Fibroblast of lung (primary cell): ENCODE measurements at regions not wholly inside any gene's neighbourhood (a gene's known extent, or its start where the extent isn't known, plus 50 kb on each side); places are given as distances from the start of the nearest gene placed in this dataset.
A peak's percentile ranks its signal among the peaks of the same experiment; 100 is the strongest.

Source experiments
- EZH2 ChIP-seq: IDR thresholded peaks from 2 replicates; pipeline ENCODE4 v1.5.1; 2012; ENCODE audit warnings: low read length, control low read depth, mild to moderate bottlenecking; ENCODE audit errors: missing control alignments
- TF ChIP-seq, protein P1 (sequence below), 2 donors: IDR thresholded peaks in 1 of 2; conservative IDR thresholded peaks in 1 of 2; 1 replicate in 1 of 2; 2 replicates in 1 of 2; pipeline ENCODE4 v1.5.1; 2011 to 2012; ENCODE audit warnings: low read length in 2 of 2, control low read depth in 1 of 2, inconsistent platforms in 1 of 2, low read depth in 1 of 2, mild to moderate bottlenecking in 1 of 2

DNA sequence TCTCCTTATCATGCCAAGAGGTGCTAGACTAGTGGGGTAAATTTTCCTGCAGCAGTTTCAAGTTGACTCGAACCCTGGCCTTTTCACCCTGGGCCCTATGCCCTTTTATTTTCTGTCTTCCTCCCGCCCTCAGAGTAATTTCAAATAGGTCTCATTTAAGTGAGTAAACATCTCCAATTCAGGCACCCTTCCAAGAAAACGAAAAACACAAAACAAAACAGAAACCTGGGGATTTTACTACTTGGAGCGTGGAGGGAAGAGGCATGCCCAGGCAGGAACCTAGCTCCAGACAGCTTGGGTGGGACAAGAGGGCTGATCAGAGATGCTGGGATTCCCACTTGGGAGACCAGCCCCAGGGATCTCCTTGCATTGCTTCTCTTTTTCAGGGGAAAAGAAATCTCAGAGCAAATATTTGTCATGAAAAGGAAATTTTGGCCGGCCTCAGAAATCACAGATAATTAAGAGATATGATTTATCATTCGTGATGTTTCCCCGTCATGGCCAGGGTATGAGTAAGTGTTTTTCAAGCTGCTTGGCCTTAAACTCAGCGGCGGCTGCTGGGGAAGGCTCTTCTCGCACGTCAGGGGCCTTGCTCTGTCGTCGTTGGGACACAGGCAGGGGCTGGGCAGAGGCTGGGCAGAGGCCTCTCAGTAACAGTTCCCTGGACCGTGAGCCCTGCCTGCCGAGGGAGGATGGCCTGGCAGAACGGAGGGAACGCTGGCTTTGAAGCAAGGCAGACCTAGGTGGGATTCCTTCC, 248.6 kb upstream of the KLF4 start:
- TF ChIP-seq, protein P1, sequence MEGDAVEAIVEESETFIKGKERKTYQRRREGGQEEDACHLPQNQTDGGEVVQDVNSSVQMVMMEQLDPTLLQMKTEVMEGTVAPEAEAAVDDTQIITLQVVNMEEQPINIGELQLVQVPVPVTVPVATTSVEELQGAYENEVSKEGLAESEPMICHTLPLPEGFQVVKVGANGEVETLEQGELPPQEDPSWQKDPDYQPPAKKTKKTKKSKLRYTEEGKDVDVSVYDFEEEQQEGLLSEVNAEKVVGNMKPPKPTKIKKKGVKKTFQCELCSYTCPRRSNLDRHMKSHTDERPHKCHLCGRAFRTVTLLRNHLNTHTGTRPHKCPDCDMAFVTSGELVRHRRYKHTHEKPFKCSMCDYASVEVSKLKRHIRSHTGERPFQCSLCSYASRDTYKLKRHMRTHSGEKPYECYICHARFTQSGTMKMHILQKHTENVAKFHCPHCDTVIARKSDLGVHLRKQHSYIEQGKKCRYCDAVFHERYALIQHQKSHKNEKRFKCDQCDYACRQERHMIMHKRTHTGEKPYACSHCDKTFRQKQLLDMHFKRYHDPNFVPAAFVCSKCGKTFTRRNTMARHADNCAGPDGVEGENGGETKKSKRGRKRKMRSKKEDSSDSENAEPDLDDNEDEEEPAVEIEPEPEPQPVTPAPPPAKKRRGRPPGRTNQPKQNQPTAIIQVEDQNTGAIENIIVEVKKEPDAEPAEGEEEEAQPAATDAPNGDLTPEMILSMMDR (conservative IDR thresholded peaks at IDR 0.05 in 1 of 2, IDR thresholded peaks at IDR 0.05 in 1 of 2; ENCODE audit: low read depth in 1 of 2, low read length in 2 of 2): peak in 1 of 2 donors; percentile 11
- TF ChIP-seq EZH2: no peak
